Panc1 (cell line): ENCODE measurements at regions not wholly inside any gene's neighbourhood (a gene's known extent, or its start where the extent isn't known, plus 50 kb on each side); places are given as distances from the start of the nearest gene placed in this dataset.

Experiments used
- POLR2AphosphoS5 ChIP-seq: IDR thresholded peaks from 2 replicates; pipeline ENCODE4 v1.6.1; 2012; ENCODE audit warnings: mild to moderate bottlenecking, low read depth, low read length, moderate library complexity
- TCF7L2 ChIP-seq: IDR thresholded peaks from 2 replicates; pipeline ENCODE4 v1.6.1; 2011; ENCODE audit warnings: mild to moderate bottlenecking, low read depth, low read length, inconsistent platforms
- TF ChIP-seq, protein P1 (sequence below): fragments of 450-650 bp; IDR thresholded peaks from 2 replicates; pipeline ENCODE4 v1.5.1; 2017; ENCODE audit warnings: mild to moderate bottlenecking

DNA sequence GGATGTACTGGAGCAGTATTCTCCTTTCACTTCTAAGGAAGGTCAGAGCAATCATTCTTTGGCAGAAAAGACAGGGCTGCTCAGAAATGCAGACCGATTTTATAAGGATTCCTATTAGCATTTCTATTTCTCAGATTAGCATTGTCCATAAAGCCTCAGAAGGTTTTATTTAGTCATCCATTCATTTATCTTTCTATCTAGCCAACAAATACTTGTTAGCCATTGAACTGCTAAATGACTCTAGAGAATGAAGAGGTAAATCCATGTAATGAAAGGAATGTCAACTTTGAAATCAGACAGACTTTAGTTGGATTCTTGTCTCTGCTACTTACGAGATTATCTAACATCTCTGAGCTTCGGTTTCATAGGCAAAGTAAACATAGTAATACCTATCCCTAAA, 165.2 kb downstream of the SLC25A46 start:
- no peak for TF ChIP-seq POLR2AphosphoS5
- TF ChIP-seq, protein P1, sequence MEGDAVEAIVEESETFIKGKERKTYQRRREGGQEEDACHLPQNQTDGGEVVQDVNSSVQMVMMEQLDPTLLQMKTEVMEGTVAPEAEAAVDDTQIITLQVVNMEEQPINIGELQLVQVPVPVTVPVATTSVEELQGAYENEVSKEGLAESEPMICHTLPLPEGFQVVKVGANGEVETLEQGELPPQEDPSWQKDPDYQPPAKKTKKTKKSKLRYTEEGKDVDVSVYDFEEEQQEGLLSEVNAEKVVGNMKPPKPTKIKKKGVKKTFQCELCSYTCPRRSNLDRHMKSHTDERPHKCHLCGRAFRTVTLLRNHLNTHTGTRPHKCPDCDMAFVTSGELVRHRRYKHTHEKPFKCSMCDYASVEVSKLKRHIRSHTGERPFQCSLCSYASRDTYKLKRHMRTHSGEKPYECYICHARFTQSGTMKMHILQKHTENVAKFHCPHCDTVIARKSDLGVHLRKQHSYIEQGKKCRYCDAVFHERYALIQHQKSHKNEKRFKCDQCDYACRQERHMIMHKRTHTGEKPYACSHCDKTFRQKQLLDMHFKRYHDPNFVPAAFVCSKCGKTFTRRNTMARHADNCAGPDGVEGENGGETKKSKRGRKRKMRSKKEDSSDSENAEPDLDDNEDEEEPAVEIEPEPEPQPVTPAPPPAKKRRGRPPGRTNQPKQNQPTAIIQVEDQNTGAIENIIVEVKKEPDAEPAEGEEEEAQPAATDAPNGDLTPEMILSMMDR, result no peak
- TF ChIP-seq TCF7L2, result no peak
